ENCODE measurements at regions not wholly inside any gene's neighbourhood (a gene's known extent, or its start where the extent isn't known, plus 50 kb on each side); places are given as distances from the start of the nearest gene placed in this dataset.
"Not testable (repeated sequence)": the region's sequence is repeated elsewhere in the genome, so short reads cannot be mapped to it uniquely, and the experiment has no call there.

- ATAC-seq (no peak), DNase-seq (no peak)
- intact Hi-C loops (cut with DNase I): loop anchor here in 1 of 2 donors (5.0 to 10.0 kb wide), 2 partner anchors 194 to 564 kb away; no protein-coding TSS in a partner anchor
These were observed 233.7 kb upstream of the NFIA start for GRCh38 chr1:60848583-60849188.

GRCh38 chr1:60847855-60848582 lies 234.3 kb upstream of the NFIA start:
- ATAC-seq (no peak), DNase-seq (no peak)
- intact Hi-C loops (cut with DNase I): loop anchor here in 1 of 2 donors (5.0 to 10.0 kb wide), 2 partner anchors 194 to 563 kb away; no protein-coding TSS in a partner anchor

DNA sequence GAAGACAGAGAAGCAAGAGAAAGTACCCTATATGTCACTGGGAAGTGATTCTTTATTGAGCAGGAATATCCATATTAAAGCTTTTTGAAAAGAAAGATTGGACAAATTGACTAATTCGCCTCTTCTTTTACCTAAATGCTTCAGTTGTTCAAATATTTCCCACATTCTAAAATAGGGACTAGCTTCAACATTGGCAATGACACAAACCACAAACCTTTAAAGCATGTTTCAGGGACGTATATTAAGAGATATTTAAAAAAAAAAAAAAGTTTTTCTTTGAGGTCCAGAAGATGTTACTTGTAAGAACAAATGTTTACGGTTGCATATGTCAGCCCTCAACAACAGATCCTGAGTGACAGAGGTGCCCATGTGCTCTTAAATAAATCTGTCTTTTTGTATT lies 235.0 kb upstream of the NFIA start:
- no peak for ATAC-seq
- DNase-seq: no peak
- intact Hi-C loops (cut with DNase I): loop anchor here in 1 of 2 donors (5.0 to 10.0 kb wide), 2 partner anchors 195 to 563 kb away; no protein-coding TSS in a partner anchor

DNA sequence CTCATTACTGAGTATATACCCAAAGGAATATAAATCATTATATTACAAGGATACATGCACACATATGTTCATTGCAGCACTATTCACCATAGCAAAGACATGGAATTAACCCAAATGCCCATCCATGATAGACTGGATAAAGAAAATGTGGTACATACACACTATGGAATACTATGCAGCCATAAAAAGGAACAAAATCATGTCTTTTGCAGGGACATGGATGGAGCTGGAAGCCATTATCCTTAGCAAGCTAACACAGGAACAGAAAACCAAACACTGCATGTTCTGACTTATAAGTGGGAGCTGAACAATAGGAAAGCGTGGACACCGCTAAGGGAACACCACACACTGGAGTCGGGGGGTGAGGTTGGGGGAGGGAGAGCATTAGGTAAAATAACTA lies 236.7 kb upstream of the NFIA start:
- DNase-seq, ATAC-seq: not testable (repeated sequence)
- intact Hi-C loops (cut with DNase I): loop anchor here in 1 of 2 donors (5.0 to 10.0 kb wide), 2 partner anchors 197 to 561 kb away; no protein-coding TSS in a partner anchor

DNA sequence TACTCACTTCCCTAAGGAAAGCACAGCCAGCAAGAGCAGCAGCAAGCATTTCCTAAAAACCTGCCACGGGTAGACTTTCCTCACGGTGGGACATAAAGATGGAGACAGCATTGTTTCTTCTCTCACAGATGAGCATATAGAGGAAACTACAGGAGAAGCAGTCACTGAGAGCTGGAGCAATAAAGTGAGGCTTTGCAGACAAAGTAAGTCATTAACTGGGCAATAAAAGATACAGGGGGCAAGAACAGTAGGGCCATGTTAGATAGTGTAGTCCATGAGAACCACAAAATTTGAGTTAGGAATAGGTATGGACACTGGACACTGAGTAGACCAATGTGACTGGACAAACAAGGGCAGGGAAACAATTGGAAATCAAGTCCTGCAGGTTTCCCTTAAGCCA lies 240.1 kb upstream of the NFIA start:
- no peak for DNase-seq
- ATAC-seq: no peak
- intact Hi-C loops (cut with DNase I): loop anchor here in 1 of 2 donors (10.0 kb wide), 1 partner anchor 558 kb away; no protein-coding TSS in a partner anchor

DNA sequence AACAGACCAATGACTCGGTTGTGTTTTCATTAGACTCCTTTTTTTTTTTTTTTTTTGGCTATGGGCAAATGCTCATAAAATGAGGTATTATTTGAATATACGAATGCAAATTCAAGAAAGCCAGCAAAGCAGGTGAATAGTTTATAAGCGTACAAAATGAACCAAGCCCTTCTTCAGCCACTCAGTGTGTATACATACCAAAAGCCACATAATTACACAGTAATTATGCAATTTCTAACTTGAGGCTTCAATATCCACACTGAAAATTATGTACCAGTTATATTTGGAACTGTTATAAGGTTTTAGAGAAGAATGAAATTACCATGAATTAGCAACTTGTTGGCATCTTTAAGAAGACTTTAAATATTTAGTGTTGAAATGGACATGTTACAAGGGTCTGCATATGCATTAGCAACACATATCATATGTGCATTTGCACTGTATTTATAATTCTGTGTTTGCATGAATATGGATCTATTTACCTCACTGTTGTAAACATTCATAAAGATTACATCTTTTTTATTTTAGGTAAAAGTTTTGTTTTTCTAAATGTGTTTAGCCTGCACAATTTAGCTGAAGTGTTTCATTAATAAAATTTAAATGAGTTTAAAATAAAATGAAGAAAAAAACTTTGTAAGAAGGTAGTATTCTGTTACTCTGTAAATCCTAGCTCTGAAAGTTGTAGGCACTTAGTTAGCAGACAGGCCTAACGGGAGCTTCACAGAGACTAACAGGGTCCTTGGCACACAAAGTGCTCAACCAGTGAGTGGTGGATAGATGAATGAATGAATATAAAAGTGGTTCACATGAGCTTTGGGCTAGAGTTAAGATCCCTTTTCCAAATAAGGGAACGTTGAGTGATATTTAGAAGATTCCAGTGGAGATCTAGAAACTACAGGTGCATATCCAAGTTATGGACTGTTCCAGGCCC lies 241.0 kb upstream of the NFIA start:
- DNase-seq: no peak
- intact Hi-C loops (cut with DNase I): loop anchor here in 1 of 2 donors (10.0 kb wide), 1 partner anchor 557 kb away; no protein-coding TSS in a partner anchor
- ATAC-seq: no peak

DNA sequence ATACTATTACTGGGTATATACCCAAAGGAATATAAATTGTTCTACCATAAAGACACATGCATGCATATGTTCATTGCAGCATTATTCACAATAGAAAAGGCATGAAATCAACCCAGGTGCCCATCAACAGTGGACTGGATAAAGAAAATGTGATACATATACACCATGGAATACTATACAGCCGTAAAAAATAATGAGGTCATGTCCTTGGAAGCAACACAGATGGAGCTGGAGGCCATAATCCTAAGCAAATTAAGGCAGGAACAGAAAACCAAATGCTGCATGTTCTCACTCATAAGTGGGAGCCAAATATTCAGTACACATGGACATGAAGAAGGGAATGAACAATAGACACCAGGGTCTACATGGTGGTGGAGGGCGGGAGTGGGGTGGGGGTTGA lies 241.9 kb upstream of the NFIA start:
- intact Hi-C loops (cut with DNase I): loop anchor here in 1 of 2 donors (10.0 kb wide), 1 partner anchor 556 kb away; no protein-coding TSS in a partner anchor
- not testable (repeated sequence) for DNase-seq, ATAC-seq

DNA sequence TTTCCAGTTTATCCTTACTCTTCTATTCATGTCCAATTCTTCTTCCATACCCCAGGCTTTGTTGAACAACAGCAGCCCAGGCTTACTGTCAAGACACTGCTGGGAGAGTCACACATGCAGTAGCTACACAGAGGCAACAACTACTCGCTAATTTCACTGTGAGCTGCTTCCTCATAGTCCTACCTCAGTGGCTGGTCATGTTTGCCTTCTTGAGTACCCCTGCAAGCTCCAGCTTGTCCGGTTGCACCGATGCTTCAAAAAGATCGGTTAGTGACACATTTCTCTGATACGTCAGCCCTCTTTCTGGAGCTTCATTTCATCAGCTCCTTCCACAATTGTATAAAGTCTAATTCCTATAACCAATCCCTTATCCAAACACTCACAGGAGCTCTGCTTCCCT lies 246.7 kb upstream of the NFIA start:
- no peak for DNase-seq
- ATAC-seq: no peak
- intact Hi-C loops (cut with DNase I): no loop called here

DNA sequence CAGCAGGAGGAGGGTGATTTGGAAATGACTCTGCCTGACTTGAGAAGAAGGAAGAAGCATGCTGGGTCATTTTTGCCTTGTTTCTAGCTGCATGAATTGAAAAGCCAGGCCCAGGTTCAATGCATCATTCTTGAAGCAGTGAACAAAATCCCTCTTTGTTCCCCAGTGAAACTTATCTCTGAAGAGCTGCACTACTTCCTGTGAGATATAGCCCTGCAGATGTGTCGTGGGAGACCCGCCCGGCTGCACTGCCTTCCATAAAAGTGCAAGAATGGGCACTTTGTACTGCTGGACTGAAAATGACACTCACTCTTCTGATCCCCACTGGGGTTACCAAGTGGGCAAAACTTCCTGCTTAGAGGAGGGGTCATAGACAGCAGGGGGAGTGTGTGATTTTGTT lies 249.2 kb upstream of the NFIA start:
- ATAC-seq: peak in 1 of 2 donors; percentile 61

DNA sequence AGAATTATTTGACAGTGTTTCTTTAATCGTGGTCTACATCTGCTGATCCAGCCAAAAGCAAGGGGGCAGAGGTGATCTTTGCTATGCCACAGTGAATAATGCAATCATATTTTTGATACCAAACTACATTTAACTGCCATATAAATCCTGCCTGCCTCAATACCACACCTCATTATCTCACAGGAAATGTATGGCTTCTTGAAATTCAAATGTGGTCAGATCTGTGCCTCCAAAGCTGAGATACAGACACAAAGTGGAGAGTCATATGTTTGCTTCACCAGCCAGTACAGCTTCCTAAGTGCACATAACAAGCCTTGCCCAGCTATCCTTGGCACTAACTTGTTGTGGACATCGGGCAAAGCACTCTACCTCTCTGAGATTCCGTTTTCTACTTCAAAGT lies 250.0 kb upstream of the NFIA start:
- intact Hi-C loops (cut with DNase I): no loop called here
- DNase-seq (no peak), ATAC-seq (no peak)

More for the DNA sequence above, 249.2 kb upstream of the NFIA start:
- DNase-seq: peak; percentile 31
- intact Hi-C loops (cut with DNase I): no loop called here

DNA sequence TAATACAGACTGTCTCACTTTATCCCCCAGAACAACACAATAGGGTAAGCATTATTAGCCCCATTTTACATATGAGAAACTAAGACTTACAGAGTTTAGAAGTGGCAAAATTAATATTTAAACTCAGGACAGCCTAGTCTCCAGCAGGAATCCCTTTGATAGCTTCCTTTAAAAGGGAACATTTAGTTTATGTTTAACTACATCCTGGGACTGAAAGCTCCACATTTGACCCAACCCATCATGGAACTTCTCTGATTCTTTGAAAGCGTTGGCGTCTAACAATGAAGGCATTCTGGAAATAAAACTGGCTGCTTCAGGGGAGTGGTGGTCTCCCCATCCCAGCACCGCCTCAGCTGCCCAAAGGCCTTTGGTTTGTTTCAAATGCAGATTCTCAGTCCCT lies 250.6 kb upstream of the NFIA start:
- ATAC-seq (no peak), DNase-seq (no peak)
- intact Hi-C loops (cut with DNase I): no loop called here

- intact Hi-C loops (cut with DNase I): no loop called here
- DNase-seq (no peak), ATAC-seq (no peak)
These were observed 253.4 kb upstream of the NFIA start for GRCh38 chr1:60828944-60829343.

DNA sequence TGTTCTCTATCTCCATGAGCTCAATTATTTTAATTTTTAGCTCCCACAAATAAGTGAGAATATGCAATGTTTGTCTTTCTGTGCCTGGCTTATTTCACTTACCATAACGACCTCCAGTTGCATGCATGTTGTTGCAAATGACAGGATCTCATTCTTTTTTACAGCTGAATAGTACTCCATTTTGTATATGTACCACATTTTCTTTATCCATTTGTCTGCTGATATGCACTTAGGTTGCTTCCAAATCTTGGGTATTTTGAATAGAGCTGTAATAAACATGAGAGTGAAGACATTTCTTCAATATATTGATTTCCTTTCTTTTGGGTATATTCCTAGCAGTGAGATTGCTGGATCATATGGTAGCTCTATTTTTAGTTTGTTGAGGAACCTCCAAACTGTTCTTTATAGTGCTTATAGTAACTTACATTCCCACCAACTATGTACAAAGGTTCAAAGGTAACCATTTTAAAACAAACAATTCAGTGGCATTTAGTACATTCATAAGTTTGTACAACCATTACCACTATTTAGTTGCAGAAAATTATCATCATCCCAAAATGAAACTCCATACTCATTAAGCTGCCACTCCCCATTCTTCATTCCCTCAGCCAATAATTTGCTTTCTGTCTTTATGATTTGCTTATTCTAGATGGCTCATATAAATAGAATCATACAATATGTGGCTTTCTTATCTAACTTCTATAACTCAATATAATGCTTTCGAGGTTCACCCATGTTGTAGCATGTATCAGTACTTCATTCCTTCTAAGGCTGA lies 255.9 kb upstream of the NFIA start:
- DNase-seq (no peak), ATAC-seq (no peak)
- intact Hi-C loops (cut with DNase I): no loop called here

- intact Hi-C loops (cut with DNase I): no loop called here
- ATAC-seq (no peak), DNase-seq (no peak)
These were observed 256.8 kb upstream of the NFIA start for GRCh38 chr1:60825593-60825992.

- intact Hi-C loops (cut with DNase I): no loop called here
- ATAC-seq (no peak), DNase-seq (no peak)
These were observed 259.2 kb upstream of the NFIA start for GRCh38 chr1:60823151-60823550.

DNA sequence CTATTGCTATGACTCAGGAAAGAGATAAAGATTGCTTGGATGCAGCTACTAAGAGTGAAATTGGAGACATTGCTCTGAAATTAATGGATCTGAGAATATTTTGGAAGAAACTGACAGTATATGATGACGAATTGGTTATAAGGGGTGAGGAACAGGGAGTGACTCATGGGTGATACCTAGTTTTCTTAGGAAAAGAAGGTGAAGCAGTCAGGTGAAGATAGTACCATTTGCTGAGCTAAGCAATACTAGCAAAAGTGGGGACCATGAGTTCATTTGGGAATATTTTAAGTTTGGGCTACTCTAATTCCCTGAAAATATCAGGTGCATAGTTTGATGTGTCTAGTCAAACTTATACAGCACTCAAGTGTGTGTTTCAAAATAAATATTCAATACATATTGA lies 260.1 kb upstream of the NFIA start:
- intact Hi-C loops (cut with DNase I): no loop called here
- ATAC-seq: no peak
- no peak for DNase-seq

GRCh38 chr1:60821156-60821555 lies 261.2 kb upstream of the NFIA start:
- no peak for DNase-seq
- intact Hi-C loops (cut with DNase I): no loop called here
- no peak for ATAC-seq

- no peak for DNase-seq
- ATAC-seq: no peak
- intact Hi-C loops (cut with DNase I): no loop called here
These were observed 263.2 kb upstream of the NFIA start for GRCh38 chr1:60818969-60819701.
